ENCODE measurements at regions not wholly inside any gene's neighbourhood (a gene's known extent, or its start where the extent isn't known, plus 50 kb on each side); places are given as distances from the start of the nearest gene placed in this dataset.

- TF ChIP-seq ZNF76 (tag by site-specific recombination; IDR thresholded peaks at IDR 0.05; ENCODE audit: borderline replicate concordance, low read depth), result no peak
These were observed 90.2 kb downstream of the FBXO4 start (continued) for GRCh38 chr5:42015254-42015653.

GRCh38 chr5:42015681-42016080 is 90.6 kb downstream of the FBXO4 start:
- CTCF ChIA-PET, result interaction anchor here (2.5 kb wide), 1 partner anchor 10 kb away, joined by 14 read pairs; no protein-coding TSS in a partner anchor
- POLR2A ChIA-PET, result no interaction called here

More at GRCh38 chr5:42015681-42016080, 90.6 kb downstream of the FBXO4 start:
- TF ChIP-seq TRIM28 (IDR thresholded peaks at IDR 0.05; ENCODE audit: borderline replicate concordance, low read length), result no peak
- no peak for TF ChIP-seq GFI1B (tag by site-specific recombination; IDR thresholded peaks at IDR 0.05)
- TF ChIP-seq ZNF501 (tag by site-specific recombination; IDR thresholded peaks at IDR 0.05), result no peak
- TF ChIP-seq ZNF449 (tag by site-specific recombination; IDR thresholded peaks at IDR 0.05), result no peak
- TF ChIP-seq, protein P1, sequence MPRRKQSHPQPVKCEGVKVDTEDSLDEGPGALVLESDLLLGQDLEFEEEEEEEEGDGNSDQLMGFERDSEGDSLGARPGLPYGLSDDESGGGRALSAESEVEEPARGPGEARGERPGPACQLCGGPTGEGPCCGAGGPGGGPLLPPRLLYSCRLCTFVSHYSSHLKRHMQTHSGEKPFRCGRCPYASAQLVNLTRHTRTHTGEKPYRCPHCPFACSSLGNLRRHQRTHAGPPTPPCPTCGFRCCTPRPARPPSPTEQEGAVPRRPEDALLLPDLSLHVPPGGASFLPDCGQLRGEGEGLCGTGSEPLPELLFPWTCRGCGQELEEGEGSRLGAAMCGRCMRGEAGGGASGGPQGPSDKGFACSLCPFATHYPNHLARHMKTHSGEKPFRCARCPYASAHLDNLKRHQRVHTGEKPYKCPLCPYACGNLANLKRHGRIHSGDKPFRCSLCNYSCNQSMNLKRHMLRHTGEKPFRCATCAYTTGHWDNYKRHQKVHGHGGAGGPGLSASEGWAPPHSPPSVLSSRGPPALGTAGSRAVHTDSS (tag by site-specific recombination; IDR thresholded peaks at IDR 0.05), result no peak
- no peak for TF ChIP-seq ZNF521 (tag by site-specific recombination; IDR thresholded peaks at IDR 0.05)
- no peak for TF ChIP-seq KLF1 (tag by site-specific recombination; IDR thresholded peaks at IDR 0.05)
- TF ChIP-seq ZNF202 (tag by site-specific recombination; IDR thresholded peaks at IDR 0.05; ENCODE audit: borderline replicate concordance), result no peak
- no peak for TF ChIP-seq PRDM4 (tag by site-specific recombination; IDR thresholded peaks at IDR 0.05)
- TF ChIP-seq GLIS2 (tag by site-specific recombination; IDR thresholded peaks at IDR 0.05), result no peak
- TF ChIP-seq MEIS1 (CRISPR knock-in tag; IDR thresholded peaks at IDR 0.05; ENCODE audit: borderline replicate concordance), result no peak
- TF ChIP-seq ZNF2 (tag by site-specific recombination; IDR thresholded peaks at IDR 0.05), result no peak
- TF ChIP-seq ZNF157 (tag by site-specific recombination; IDR thresholded peaks at IDR 0.05), result no peak
- TF ChIP-seq, protein P2, sequence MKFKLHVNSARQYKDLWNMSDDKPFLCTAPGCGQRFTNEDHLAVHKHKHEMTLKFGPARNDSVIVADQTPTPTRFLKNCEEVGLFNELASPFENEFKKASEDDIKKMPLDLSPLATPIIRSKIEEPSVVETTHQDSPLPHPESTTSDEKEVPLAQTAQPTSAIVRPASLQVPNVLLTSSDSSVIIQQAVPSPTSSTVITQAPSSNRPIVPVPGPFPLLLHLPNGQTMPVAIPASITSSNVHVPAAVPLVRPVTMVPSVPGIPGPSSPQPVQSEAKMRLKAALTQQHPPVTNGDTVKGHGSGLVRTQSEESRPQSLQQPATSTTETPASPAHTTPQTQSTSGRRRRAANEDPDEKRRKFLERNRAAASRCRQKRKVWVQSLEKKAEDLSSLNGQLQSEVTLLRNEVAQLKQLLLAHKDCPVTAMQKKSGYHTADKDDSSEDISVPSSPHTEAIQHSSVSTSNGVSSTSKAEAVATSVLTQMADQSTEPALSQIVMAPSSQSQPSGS (tag by site-specific recombination; IDR thresholded peaks at IDR 0.05; ENCODE audit: low read depth), result no peak
- no peak for TF ChIP-seq ZBTB11 (tag by site-specific recombination; conservative IDR thresholded peaks at IDR 0.05; ENCODE audit: low read depth)
- H3K27ac ChIP-seq (ENCODE audit: extremely low read depth, low read depth, low read length), result no peak overlapping the region
- no peak overlapping the region for H3K4me3 ChIP-seq (ENCODE audit: low read depth, low read length)
- H3K36me3 ChIP-seq (ENCODE audit: control insufficient read depth in 2 of 2, insufficient read depth in 1 of 2, low read length in 2 of 2), result no peaks in the 10 kb centered on the region
- no peaks in the 10 kb centered on the region for H3K9me3 ChIP-seq (ENCODE audit: control insufficient read depth, insufficient read depth, low read depth, low read length)
- no peaks in the 10 kb centered on the region for H3K4me1 ChIP-seq (ENCODE audit: control insufficient read depth, insufficient read depth, low read length)

All from HEK293 (cell line).